NCI-H1105 treated with DMSO at 0.1 percent for 48 hours (cell line): ENCODE measurements at regions not wholly inside any gene's neighbourhood (a gene's known extent, or its start where the extent isn't known, plus 50 kb on each side); places are given as distances from the start of the nearest gene placed in this dataset.

Experiments
- DNase-seq: peaks from one replicate; lab custom pipeline; 2025; lab: John Stamatoyannopoulos, UW

GRCh38 chr17:73754886-73755400 is 110.7 kb upstream of the SDK2 start:
- no peak for DNase-seq

GRCh38 chr17:73757420-73757819 is 113.2 kb upstream of the SDK2 start:
- DNase-seq = peak; percentile 98

- DNase-seq = no peak
Measured at GRCh38 chr17:73758245-73758644, 114.0 kb upstream of the SDK2 start.

GRCh38 chr17:73759324-73759723 is 115.1 kb upstream of the SDK2 start:
- DNase-seq = no peak

GRCh38 chr17:73759734-73760438 is 115.6 kb upstream of the SDK2 start:
- peak; percentile 96 for DNase-seq

- DNase-seq = peak; percentile 74
Measured at GRCh38 chr17:73760439-73760758, 116.2 kb upstream of the SDK2 start.

GRCh38 chr17:73765824-73766563 is 121.7 kb upstream of the SDK2 start:
- peak; percentile 68 for DNase-seq

- no peak for DNase-seq
Measured at GRCh38 chr17:73767696-73768095, 123.5 kb upstream of the SDK2 start.

- DNase-seq = no peak
Measured at GRCh38 chr17:73768691-73769090, 124.4 kb upstream of the SDK2 start.

- no peak for DNase-seq
Measured at GRCh38 chr17:73769479-73769878, 125.2 kb upstream of the SDK2 start.

- DNase-seq = peak; percentile 59
Measured at GRCh38 chr17:73770115-73770848, 126.0 kb upstream of the SDK2 start.

GRCh38 chr17:73770849-73771229 is 126.6 kb upstream of the SDK2 start:
- DNase-seq = no peak

- no peak for DNase-seq
Measured at GRCh38 chr17:73772107-73772705, 128.0 kb upstream of the SDK2 start.

- DNase-seq = no peak
Measured at GRCh38 chr17:73773702-73774101, 129.5 kb upstream of the SDK2 start.

GRCh38 chr17:73774852-73775251 is 130.6 kb upstream of the SDK2 start:
- no peak for DNase-seq

GRCh38 chr17:73776351-73777130 is 132.3 kb upstream of the SDK2 start:
- DNase-seq = no peak

GRCh38 chr17:73777131-73777449 is 132.8 kb upstream of the SDK2 start:
- DNase-seq = no peak

GRCh38 chr17:73782231-73782630 is 138.0 kb upstream of the SDK2 start:
- no peak for DNase-seq

- no peak for DNase-seq
Measured at GRCh38 chr17:73782641-73783381, 138.6 kb upstream of the SDK2 start.

GRCh38 chr17:73783382-73783766 is 139.1 kb upstream of the SDK2 start:
- no peak for DNase-seq

GRCh38 chr17:73783945-73784603 is 139.8 kb upstream of the SDK2 start:
- DNase-seq = peak; percentile 24
